Hematopoietic multipotent progenitor cell treated with erythropoietin and hydrocortisone succinate and interleukin-3 and kit ligand, for 8 days (in vitro differentiated cells): ENCODE measurements at regions not wholly inside any gene's neighbourhood (a gene's known extent, or its start where the extent isn't known, plus 50 kb on each side); places are given as distances from the start of the nearest gene placed in this dataset.
"Not testable (repeated sequence)": the region's sequence is repeated elsewhere in the genome, so short reads cannot be mapped to it uniquely, and the experiment has no call there.

ENCODE experiments used
- DNase-seq: peaks from one replicate; pipeline ENCODE4 v3.0.0-alpha.2; 2015

DNA sequence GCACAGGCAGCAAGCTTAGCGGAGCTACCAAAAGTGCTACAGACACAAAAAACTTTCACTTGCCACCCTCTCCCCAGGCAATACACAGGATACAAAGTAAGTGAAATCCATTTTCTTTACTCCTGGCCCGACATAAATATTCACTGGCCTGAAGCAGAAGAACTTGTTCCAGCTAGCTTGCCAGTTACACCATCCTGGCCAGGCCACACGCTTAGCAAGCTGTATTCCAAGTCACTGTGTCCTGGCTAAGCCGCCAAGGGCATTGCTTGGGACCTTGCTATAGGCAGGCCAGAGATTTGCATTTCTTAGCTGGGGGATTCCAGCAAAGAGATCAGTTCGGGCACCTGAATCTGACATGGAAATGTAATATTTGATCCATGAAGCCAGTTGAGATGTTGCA lies 71.0 kb upstream of the SLC1A3 start:
- DNase-seq: no peak

DNA sequence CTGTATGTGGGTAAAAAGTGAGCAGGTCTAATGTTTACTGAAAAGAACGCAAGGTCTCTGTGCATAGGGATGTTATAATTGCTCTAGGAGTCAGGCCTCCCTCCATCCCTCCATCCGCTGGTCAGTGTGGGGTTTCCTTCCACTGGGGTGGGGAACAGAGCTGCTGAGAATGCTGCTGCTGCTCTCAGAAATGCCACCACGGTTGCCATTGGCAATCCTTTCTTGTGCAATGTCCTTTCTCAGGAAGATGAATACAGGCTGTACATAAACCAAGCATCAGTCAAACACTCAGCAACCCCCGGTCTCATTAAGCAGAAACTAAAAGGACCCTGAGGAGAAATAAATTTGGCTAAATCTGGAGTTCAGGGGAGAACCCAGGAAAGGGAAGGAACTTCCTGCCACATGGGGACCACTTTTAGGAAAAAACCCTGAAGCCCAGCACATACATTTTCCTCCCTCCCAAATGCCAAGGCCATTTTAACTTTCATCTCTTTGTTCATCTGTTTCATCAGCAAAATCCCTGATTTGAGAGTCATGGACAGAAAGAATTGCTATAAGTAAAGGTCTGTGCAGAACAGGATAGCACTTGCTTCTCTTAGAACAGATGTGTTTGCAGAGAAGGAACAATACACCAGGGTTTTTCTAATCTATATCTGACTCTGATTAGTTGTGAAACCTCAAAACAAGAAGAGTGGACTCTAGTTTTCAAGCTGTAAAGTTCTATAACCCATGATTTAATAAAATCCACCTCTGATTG lies 70.4 kb upstream of the SLC1A3 start:
- DNase-seq: no peak

DNA sequence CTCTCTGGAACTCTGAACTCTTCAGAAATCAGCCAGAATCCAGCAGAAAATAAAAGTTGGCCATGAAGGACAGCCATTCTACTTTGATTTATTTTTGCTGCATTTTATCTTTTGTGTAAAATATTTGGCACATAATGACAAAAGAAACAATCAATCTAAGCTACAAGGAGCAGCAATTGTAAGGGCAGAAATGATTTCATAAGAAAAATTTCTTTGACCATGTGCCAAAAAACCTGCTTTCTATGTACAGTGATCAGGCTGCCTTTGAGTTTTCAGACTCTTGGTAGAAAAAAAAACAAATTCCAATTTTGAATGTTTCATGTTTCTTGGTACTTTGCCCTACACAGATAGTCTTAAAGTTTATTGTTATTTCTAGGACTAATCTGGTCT lies 69.8 kb upstream of the SLC1A3 start:
- no peak for DNase-seq

DNA sequence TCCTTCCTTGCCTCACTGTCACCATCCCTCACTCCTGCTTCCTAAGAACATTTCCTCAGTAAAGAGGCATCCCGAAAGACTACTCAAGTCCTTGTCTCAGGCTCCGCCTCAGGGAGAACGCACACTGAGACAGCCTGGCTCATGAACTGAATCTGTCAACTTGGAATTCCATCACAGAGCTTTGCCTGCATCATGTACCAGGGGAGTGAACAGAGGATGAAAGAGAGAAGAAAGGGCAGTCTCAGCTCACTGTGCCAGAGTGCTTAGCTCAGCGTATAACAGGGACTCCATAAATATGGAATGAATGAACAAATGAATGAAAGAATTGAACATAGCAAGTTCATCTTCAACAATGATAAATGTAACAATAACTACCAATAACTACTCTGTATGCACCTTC lies 68.7 kb upstream of the SLC1A3 start:
- DNase-seq: no peak

DNA sequence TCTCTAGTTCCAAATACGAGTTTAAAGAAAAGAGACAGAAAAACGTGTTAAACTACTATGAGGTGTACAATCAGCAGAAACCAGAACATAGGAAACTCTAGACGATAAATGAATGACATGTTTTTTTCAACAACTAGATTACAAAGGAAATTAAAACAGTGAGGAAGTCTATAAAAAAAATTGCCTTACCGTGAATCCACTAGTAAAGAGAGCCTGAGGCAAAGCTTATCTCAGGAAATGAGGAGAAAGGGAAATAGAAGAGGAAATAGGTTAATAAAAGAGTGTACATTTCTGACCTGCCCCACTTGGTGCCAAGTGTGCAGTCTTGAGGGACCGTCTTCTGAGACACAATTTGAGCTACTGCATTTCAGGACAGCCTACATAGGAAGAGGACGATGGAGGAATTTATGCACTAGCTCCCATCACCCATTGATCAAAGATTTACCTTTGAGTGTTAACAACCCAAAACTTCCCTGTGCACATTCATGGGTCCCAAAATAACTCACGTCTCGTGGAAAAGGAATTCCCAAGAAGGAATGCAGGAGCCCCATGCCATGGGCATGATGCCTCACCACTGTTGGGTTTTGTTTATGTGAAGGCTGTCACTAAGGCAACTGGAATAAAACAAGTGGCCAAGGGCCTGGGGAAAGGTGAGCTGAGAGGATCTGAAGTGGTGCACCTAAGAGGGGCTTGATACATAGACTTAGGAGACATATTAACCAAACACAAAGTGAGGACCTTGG lies 53.6 kb upstream of the SLC1A3 start:
- no peak for DNase-seq

DNA sequence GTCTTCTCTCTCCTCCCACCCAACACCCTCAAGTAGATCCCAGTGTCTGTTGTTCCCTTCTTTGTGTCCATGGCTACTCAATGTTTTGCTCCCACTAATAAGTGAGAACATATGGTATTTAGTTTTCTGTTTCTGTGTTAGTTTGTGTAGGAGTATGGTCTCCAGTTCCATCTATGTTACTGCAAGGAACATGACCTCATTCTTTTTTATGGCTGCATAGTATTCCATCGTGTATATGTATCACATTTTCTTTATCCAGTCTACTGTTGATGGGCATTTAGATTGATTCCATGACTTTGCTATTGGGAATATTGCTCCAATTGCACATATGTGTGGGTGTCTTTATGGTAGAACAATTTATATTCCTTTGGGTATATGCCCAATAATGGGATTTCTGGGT lies 51.4 kb upstream of the SLC1A3 start:
- DNase-seq: not testable (repeated sequence)
